Activated T-cell treated with anti-CD3 and anti-CD28 coated beads, Interleukin-2, amount 50 U/mL, for 72 hours (primary cell): ENCODE measurements at regions not wholly inside any gene's neighbourhood (a gene's known extent, or its start where the extent isn't known, plus 50 kb on each side); places are given as distances from the start of the nearest gene placed in this dataset.
"Not testable (repeated sequence)": the region's sequence is repeated elsewhere in the genome, so short reads cannot be mapped to it uniquely, and the experiment has no call there.

Source experiments
- ATAC-seq, 2 donors: fragments of 150-1000 bp; cut with Tn5 transposase; replicated peaks in 1 of 2; 2 replicates each; pipeline ENCODE4 v1.10.0; 2021; ENCODE audit warnings: moderate library complexity in 2 of 2, mild to moderate bottlenecking in 1 of 2
- DNase-seq, 2 donors: peaks; one replicate each; pipeline ENCODE4 v3.0.0; 2021 to 2022; ENCODE audit warnings: mixed read lengths in 1 of 2
- H3K27ac Mint-ChIP-seq: one replicate; pipeline ENCODE4 v1.8.0; 2022; ENCODE audit warnings: mild to moderate bottlenecking, moderate library complexity, mixed read lengths
- H3K27me3 Mint-ChIP-seq: one replicate; pipeline ENCODE4 v1.8.0; 2022; ENCODE audit warnings: low read depth, mixed read lengths
- H3K36me3 Mint-ChIP-seq, 2 donors: one replicate each; pipeline ENCODE4 v1.8.0; 2022; ENCODE audit warnings: mixed read lengths in 2 of 2, mild to moderate bottlenecking in 1 of 2; ENCODE audit not compliant: insufficient read depth in 2 of 2
- H3K4me1 Mint-ChIP-seq: one replicate; pipeline ENCODE4 v1.8.0; 2022; ENCODE audit warnings: low read depth, mixed read lengths
- H3K4me3 Mint-ChIP-seq, 2 donors: one replicate each; pipeline ENCODE4 v1.8.0; 2022; ENCODE audit warnings: mild to moderate bottlenecking in 2 of 2, mixed read lengths in 2 of 2, moderate library complexity in 2 of 2
- H3K9me3 Mint-ChIP-seq, 2 donors: one replicate each; pipeline ENCODE4 v1.8.0; 2022; ENCODE audit warnings: mixed read lengths in 2 of 2

- H3K36me3 Mint-ChIP-seq = no peaks in the 10 kb centered on the region
- peaks cover 2 to 4% of the 10 kb centered on the region in 2 donors for H3K9me3 Mint-ChIP-seq
- ATAC-seq = no peak
- H3K27ac Mint-ChIP-seq = no peak overlapping the region
- H3K4me1 Mint-ChIP-seq = no peaks in the 10 kb centered on the region
- H3K27me3 Mint-ChIP-seq = no peaks in the 10 kb centered on the region
- DNase-seq = no peak
- H3K4me3 Mint-ChIP-seq = no peak overlapping the region
Measured at GRCh38 chr16:48790151-48790550, 180.2 kb upstream of the N4BP1 start.

DNA sequence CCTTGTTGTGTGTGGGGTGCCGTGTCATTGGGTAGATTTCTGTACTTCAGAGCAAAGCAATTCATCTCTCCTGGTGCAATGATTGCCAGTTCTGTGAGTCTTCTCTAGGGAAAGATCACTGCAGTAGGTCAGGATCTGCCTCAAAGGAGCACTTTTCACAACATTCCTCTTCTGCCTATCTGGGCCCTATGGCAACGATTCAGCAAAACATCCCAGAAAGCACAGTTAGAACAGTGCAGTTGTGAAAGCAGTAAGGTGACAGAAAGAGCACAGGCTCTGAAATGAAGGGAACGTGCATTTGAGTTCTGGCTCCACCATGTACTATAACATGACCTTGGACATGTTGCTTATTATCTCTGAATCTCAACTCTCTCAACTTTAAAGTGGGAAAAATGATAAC is 178.5 kb upstream of the N4BP1 start:
- peaks cover 0 to 2% of the 10 kb centered on the region in 2 donors for H3K9me3 Mint-ChIP-seq
- no peaks in the 10 kb centered on the region for H3K36me3 Mint-ChIP-seq
- ATAC-seq (no peak), DNase-seq (no peak)
- H3K27ac Mint-ChIP-seq = no peak overlapping the region
- no peak overlapping the region for H3K4me3 Mint-ChIP-seq
- H3K27me3 Mint-ChIP-seq = no peaks in the 10 kb centered on the region
- H3K4me1 Mint-ChIP-seq = no peaks in the 10 kb centered on the region

GRCh38 chr16:48745541-48745940 is 135.6 kb upstream of the N4BP1 start:
- DNase-seq (no peak), ATAC-seq (no peak)
- Mint-ChIP-seq H3K4me1 (no peaks in the 10 kb centered on the region), H3K36me3 (peaks cover 0 to 2% of the 10 kb centered on the region in 2 donors), H3K9me3 (peaks cover 6 to 8% of the 10 kb centered on the region in 2 donors), H3K27me3 (peaks cover 11% of the 10 kb centered on the region), H3K27ac (no peak overlapping the region), H3K4me3 (no peak overlapping the region)

DNA sequence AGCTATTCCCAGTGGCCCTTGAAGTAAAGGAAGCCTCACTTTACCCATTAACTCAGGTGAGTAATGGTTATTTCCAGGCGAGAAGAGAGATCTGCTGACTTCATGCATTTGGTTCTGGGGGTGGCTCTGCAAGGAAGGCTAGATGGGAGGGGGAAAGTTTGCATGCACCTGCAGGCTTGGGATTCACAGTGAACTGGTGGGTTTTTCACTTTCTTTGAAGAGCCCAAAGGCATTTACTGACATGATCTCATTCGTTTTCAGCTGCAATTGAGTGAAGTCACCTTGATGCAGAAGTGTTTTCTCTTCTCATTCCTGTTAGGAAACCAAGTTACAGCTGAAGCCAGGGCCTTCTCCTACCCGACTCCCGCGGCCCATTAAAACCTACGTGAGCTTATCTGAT is 131.0 kb upstream of the N4BP1 start:
- Mint-ChIP-seq H3K4me3 (no peak overlapping the region), H3K27ac (no peak overlapping the region), H3K27me3 (no peaks in the 10 kb centered on the region), H3K36me3 (no peaks in the 10 kb centered on the region), H3K9me3 (peaks cover 0 to 5% of the 10 kb centered on the region in 2 donors), H3K4me1 (no peaks in the 10 kb centered on the region)
- DNase-seq = no peak
- no peak for ATAC-seq

DNA sequence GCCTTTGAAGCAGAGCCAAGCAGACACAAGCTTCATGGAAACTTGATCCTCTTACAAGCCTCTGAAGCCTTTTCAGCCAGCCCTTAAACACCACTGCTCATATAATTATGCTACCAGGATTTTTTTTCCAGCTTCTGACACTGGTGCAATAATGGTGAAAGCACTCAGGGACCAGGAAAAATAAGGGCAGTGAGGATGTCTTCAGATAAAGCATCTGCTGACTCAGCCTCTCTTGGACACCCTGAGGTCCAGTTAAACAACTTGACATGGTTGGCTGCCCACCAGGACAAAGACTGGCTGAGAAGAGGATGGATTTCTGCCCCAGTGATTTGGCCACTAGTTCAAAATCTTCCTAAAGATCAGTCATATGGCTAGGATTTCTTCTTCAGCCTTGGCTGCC is 124.2 kb upstream of the N4BP1 start:
- no peaks in the 10 kb centered on the region for H3K27me3 Mint-ChIP-seq
- ATAC-seq = no peak
- no peak overlapping the region for H3K4me3 Mint-ChIP-seq
- DNase-seq = no peak
- no peaks in the 10 kb centered on the region for H3K36me3 Mint-ChIP-seq
- H3K27ac Mint-ChIP-seq = no peak overlapping the region
- no peaks in the 10 kb centered on the region for H3K4me1 Mint-ChIP-seq
- peaks cover 0 to 3% of the 10 kb centered on the region in 2 donors for H3K9me3 Mint-ChIP-seq

DNA sequence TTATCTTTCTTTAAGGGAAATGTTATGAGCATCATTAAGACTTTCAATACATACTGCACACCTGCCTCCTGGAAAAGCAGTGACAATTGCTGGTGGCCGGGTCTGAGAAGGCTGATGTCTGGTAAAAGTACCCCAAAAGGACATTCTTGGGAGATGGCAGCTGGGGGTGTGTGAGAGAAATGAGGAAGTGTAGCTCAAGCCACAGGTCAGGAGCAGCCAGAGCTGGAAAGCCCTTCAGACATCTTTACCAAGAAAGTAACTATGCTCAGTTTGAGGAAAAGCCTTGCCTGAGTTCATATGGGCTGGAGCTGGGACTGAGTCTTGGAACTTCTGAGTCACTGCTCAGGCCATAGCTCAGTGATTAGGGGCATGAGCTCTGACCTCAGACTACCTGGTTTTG is 94.7 kb upstream of the N4BP1 start:
- H3K36me3 Mint-ChIP-seq = no peaks in the 10 kb centered on the region
- ATAC-seq = no peak
- no peak overlapping the region for H3K4me3 Mint-ChIP-seq
- no peaks in the 10 kb centered on the region for H3K9me3 Mint-ChIP-seq
- H3K4me1 Mint-ChIP-seq = no peaks in the 10 kb centered on the region
- no peak for DNase-seq
- no peak overlapping the region for H3K27ac Mint-ChIP-seq
- no peaks in the 10 kb centered on the region for H3K27me3 Mint-ChIP-seq

DNA sequence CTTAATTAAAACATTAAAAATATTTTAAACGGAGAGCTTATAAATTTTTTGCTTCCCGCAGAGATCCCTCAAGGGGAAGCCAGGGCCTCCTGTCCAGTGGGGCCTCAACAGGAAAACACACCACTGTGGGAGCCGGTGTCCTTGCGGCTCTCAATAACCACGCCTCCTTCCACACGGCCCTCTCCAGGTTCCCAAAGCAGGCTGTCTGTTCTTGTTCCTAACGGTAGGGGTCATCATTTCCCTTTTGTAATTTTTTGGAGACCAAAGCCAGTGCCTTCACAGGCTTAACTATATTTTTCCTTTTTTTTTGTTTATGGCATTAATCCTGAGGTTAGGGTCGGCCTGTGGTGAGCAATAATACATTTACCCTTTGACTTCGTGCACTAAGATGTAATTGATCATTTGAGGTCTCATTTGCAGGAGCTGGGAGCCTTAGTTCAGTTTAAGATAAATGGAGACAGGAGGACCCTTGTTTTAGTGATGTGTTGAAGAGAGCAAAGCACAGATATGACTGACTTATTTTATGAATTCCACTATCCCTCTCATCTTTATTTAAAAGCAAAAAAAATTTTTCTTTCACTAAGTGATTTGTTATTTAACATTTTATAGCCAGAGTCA is 77.5 kb upstream of the N4BP1 start:
- DNase-seq (peak; percentile 33 to 36), ATAC-seq (peak in 1 of 2 donors; percentile 55)
- Mint-ChIP-seq H3K27me3 (peaks cover 19% of the 10 kb centered on the region), H3K4me3 (no peak overlapping the region), H3K4me1 (no peaks in the 10 kb centered on the region), H3K27ac (no peak overlapping the region), H3K9me3 (no peaks in the 10 kb centered on the region), H3K36me3 (no peaks in the 10 kb centered on the region)

DNA sequence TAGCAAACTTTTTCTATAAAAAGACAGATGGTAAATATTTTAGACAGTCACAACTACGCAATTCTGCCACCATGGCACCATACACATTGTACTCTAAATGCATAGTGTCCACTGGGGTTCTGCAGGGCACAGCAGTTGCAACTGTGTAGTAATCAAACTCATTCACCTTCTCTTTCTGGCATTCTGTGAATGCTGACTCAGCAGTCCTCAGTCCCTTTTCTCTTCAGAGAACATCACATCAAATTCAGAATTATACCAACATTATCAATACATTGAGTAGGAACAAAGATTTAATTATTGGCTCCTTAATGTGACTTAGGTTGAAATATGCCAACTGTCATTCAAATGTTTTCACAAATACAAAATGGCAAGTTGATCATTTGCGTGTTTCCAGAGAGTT is 74.2 kb upstream of the N4BP1 start:
- ATAC-seq (no peak), DNase-seq (no peak)
- Mint-ChIP-seq H3K27ac (no peak overlapping the region), H3K4me3 (no peak overlapping the region), H3K4me1 (no peaks in the 10 kb centered on the region), H3K36me3 (no peaks in the 10 kb centered on the region), H3K27me3 (peaks cover 30% of the 10 kb centered on the region), H3K9me3 (no peaks in the 10 kb centered on the region)

DNA sequence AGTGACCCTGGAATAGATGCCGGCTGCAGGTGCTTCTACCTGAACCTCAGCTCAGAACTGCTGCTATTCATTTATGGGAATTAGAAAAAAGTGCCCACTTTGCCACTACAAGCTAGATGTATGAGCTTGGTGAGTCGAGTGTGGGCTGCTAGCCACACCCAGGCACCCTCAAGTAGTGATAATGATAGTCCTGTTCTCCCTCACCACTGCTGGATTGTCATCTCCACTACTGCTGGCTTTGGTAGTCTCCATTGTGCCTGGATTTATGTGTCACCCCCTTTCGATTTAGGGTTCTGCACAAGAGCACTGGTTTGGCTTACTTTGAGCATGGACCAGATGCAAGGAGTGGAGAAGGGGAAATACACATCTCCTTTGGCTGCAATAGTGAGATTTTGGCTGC is 73.0 kb upstream of the N4BP1 start:
- Mint-ChIP-seq H3K27me3 (peaks cover 30% of the 10 kb centered on the region), H3K4me1 (no peaks in the 10 kb centered on the region), H3K4me3 (no peak overlapping the region), H3K9me3 (no peaks in the 10 kb centered on the region), H3K27ac (no peak overlapping the region), H3K36me3 (no peaks in the 10 kb centered on the region)
- ATAC-seq (peak in 1 of 2 donors; percentile 53), DNase-seq (peak in 1 of 2 donors; percentile 2)

- DNase-seq = no peak
- no peaks in the 10 kb centered on the region for H3K4me1 Mint-ChIP-seq
- ATAC-seq = no peak
- peaks cover 26% of the 10 kb centered on the region for H3K27me3 Mint-ChIP-seq
- H3K9me3 Mint-ChIP-seq = no peaks in the 10 kb centered on the region
- H3K27ac Mint-ChIP-seq = no peak overlapping the region
- H3K36me3 Mint-ChIP-seq = no peaks in the 10 kb centered on the region
- H3K4me3 Mint-ChIP-seq = no peak overlapping the region
Measured at GRCh38 chr16:48681520-48681919, 71.5 kb upstream of the N4BP1 start.

- Mint-ChIP-seq H3K4me3 (no peak overlapping the region), H3K27me3 (peaks cover 20% of the 10 kb centered on the region), H3K4me1 (no peaks in the 10 kb centered on the region), H3K36me3 (no peaks in the 10 kb centered on the region), H3K9me3 (no peaks in the 10 kb centered on the region), H3K27ac (no peak overlapping the region)
- DNase-seq = no peak
- ATAC-seq = no peak
Measured at GRCh38 chr16:48680881-48681280, 70.9 kb upstream of the N4BP1 start.

DNA sequence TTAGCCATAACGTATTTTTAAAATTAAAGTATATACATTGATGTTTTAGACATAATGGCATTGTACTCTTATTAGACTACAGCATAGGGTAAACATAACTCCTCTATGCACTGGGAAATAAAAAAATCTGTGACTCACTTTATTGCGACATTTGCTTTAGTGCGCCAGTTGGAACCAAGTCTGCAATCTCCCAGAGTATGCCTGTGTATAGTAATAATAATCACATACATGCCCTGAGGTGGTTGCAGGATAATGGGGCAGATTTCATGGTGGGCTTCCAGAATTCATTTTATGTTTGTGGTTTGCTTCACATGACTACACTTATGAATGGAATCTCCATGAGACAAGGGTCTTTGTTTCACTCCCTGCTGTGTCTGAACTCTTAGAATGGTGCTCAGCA is 66.9 kb upstream of the N4BP1 start:
- Mint-ChIP-seq H3K9me3 (no peaks in the 10 kb centered on the region), H3K27me3 (peaks cover 11% of the 10 kb centered on the region), H3K27ac (no peak overlapping the region), H3K4me1 (no peaks in the 10 kb centered on the region), H3K4me3 (no peak overlapping the region), H3K36me3 (peaks cover 0 to under 1% of the 10 kb centered on the region in 2 donors)
- DNase-seq (no peak), ATAC-seq (no peak)

DNA sequence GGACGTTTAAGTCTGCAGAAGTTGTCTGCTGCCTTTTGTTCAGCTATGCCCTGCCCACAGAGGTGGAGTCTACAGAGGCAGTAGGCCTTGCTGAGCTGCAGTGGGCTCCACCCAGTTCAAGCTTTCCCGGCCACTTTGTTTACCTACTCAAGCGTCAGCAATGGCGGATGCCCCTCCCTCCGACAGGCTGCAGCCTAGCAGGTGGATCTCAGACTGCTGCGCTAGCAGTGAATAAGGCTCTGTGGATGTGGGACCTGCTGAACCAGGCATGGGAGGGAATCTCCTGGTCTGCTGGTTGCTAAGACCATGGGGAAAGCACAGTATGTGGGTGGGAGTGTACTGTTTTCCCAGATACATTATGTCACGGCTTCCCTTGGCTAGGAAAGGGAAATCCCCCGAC is 58.2 kb upstream of the N4BP1 start:
- ATAC-seq, H3K27ac Mint-ChIP-seq, H3K4me3 Mint-ChIP-seq, H3K36me3 Mint-ChIP-seq, DNase-seq, H3K4me1 Mint-ChIP-seq, H3K27me3 Mint-ChIP-seq: not testable (repeated sequence)
- H3K9me3 Mint-ChIP-seq = peaks cover 6 to 11% of the 10 kb centered on the region in 2 donors

GRCh38 chr16:48659940-48660339 is 50.0 kb upstream of the N4BP1 start:
- no peak for DNase-seq
- Mint-ChIP-seq H3K4me1 (no peaks in the 10 kb centered on the region), H3K36me3 (peaks cover 3 to 10% of the 10 kb centered on the region in 2 donors), H3K4me3 (no peak overlapping the region), H3K27ac (no peak overlapping the region), H3K9me3 (peaks cover 10 to 11% of the 10 kb centered on the region in 2 donors), H3K27me3 (no peaks in the 10 kb centered on the region)
- ATAC-seq = no peak
